Psoas muscle (tissue), 7 donors: ENCODE measurements at regions not wholly inside any gene's neighbourhood (a gene's known extent, or its start where the extent isn't known, plus 50 kb on each side); places are given as distances from the start of the nearest gene placed in this dataset.

Source experiments
- ATAC-seq, 4 donors: fragments of 200-7000 bp; cut with Tn5 transposase; one replicate each; pipeline ENCODE4 v1.9.1; 2020; ENCODE audit warnings: moderate library complexity in 3 of 4, mild to moderate bottlenecking in 2 of 4
- DNase-seq, 2 donors: peaks; one replicate each; pipeline ENCODE4 v3.0.0-alpha.2; 2020
- H3K27ac ChIP-seq: fragments of 200-600 bp; one replicate; pipeline ENCODE4 v1.8.0; 2022
- H3K27me3 ChIP-seq, 3 donors: fragments of 200-600 bp in 1 of 3; one replicate each; pipeline versions ENCODE4 v1.6.1 to v1.8.0; 2013 to 2022; ENCODE audit warnings: low read length in 2 of 3, mild to moderate bottlenecking in 2 of 3, moderate library complexity in 1 of 3; ENCODE audit not compliant: insufficient read depth in 3 of 3
- H3K36me3 ChIP-seq, 2 donors: fragments of 200-600 bp in 1 of 2; one replicate each; pipeline versions ENCODE4 v1.6.1 to v1.8.0; 2013 to 2022; ENCODE audit warnings: low read depth in 1 of 2, mild to moderate bottlenecking in 1 of 2, moderate library complexity in 1 of 2; ENCODE audit not compliant: insufficient read depth in 1 of 2
- H3K4me1 ChIP-seq: fragments of 200-600 bp; one replicate; pipeline ENCODE4 v1.8.0; 2022
- H3K4me3 ChIP-seq: fragments of 200-600 bp; one replicate; pipeline ENCODE4 v1.8.0; 2022; ENCODE audit warnings: mild to moderate bottlenecking
- H3K9me3 ChIP-seq: fragments of 200-600 bp; one replicate; pipeline ENCODE4 v1.8.0; 2022
- CTCF ChIP-seq: fragments of 200-600 bp; IDR thresholded peaks from one replicate; pipeline ENCODE4 v1.8.0; 2022; ENCODE audit warnings: antibody characterized with exemption
- WGBS, 3 donors: extraction: QIAGEN DNeasy Blood & Tissue Kit; methylation state at CpG; one replicate each; pipeline versions ENCODE4 v1.1.6 to v1.1.7; 2013; 5-methylcytosine and 5-hydroxymethylcytosine counted together
- intact Hi-C, 2 donors: fragments of 100-400 bp; cut with DNase I; formaldehyde crosslinking; loops; one replicate each; pipeline versions ENCODE4 v1.11.0 to v1.14.2; 2022
- donor health status: healthy with polysubstance abuse.
- donor health status: DM: no; HTN: no; CAD: no; lungs with moderate emphysema.
- donor health status: Bipolar disorder and iron deficiency.
- donor health status: healthy.
- donor health status: DM: yes; HTN: yes; CAD: no.
- donor health status: DM: no; HTN: no; CAD: no.
- donor health status: DM: yes; HTN: yes; CAD: no.

GRCh38 chr6:71474942-71475341 is 186.3 kb downstream of the OGFRL1 start:
- no peak overlapping the region for H3K4me3 ChIP-seq
- H3K4me1 ChIP-seq, result peaks cover 12% of the 10 kb centered on the region
- 22 to 33% (median 29%) methylated on average over 1 of the region's 1 CpG for WGBS, 3 donors
- no peak overlapping the region for H3K27ac ChIP-seq
- H3K36me3 ChIP-seq, result no peaks in the 10 kb centered on the region
- ATAC-seq (no peak), DNase-seq (no peak)
- no peak for TF ChIP-seq CTCF
- H3K9me3 ChIP-seq, result no peaks in the 10 kb centered on the region
- intact Hi-C loops, result no loop called here
- H3K27me3 ChIP-seq, result no peaks in the 10 kb centered on the region

DNA sequence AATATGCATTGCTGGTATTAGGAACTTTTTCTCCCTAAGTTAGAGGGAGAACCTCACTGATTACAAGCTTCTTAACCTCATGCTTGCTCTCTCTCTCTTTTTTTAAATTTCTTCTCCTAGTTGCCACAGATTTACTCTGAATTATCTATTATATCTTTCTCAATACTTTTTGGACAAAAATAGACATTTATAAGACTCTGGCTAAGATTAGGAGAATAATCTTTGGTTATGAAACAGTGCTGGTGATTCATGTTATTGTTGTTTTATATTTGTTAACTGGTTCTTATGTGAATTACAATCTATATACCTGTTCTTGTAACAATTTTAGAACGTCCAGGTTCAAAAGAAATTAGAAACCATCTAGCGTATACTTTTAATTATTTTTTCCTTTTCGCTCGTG is 187.8 kb downstream of the OGFRL1 start:
- DNase-seq (no peak), ATAC-seq (no peak)
- H3K27me3 ChIP-seq, result no peaks in the 10 kb centered on the region
- H3K27ac ChIP-seq, result no peak overlapping the region
- 69 to 81% (median 69%) methylated on average over 4 of the region's 4 CpGs for WGBS, 3 donors
- peaks cover 12% of the 10 kb centered on the region for H3K4me1 ChIP-seq
- intact Hi-C loops, result no loop called here
- no peaks in the 10 kb centered on the region for H3K9me3 ChIP-seq
- H3K4me3 ChIP-seq, result no peak overlapping the region
- no peak for TF ChIP-seq CTCF
- H3K36me3 ChIP-seq, result no peaks in the 10 kb centered on the region

GRCh38 chr6:71476872-71477271 is 188.3 kb downstream of the OGFRL1 start:
- DNase-seq (no peak), ATAC-seq (no peak)
- H3K27me3 ChIP-seq, result no peaks in the 10 kb centered on the region
- peaks cover 12% of the 10 kb centered on the region for H3K4me1 ChIP-seq
- TF ChIP-seq CTCF, result no peak
- 92 to 94% (median 93%) methylated on average over 2 of the region's 2 CpGs for WGBS, 3 donors
- H3K36me3 ChIP-seq, result no peaks in the 10 kb centered on the region
- intact Hi-C loops, result no loop called here
- H3K9me3 ChIP-seq, result no peaks in the 10 kb centered on the region
- H3K27ac ChIP-seq, result no peak overlapping the region
- no peak overlapping the region for H3K4me3 ChIP-seq

- no peaks in the 10 kb centered on the region for H3K27me3 ChIP-seq
- DNase-seq (no peak), ATAC-seq (peak in 3 of 4 donors; percentile 24 to 45 (median 30))
- no peaks in the 10 kb centered on the region for H3K9me3 ChIP-seq
- H3K4me1 ChIP-seq, result peaks cover 12% of the 10 kb centered on the region
- TF ChIP-seq CTCF, result no peak
- H3K4me3 ChIP-seq, result no peak overlapping the region
- H3K27ac ChIP-seq, result peak overlapping the region; percentile 61
- 61 to 76% (median 66%) methylated on average over 2 of the region's 2 CpGs for WGBS, 3 donors
- intact Hi-C loops, result no loop called here
- H3K36me3 ChIP-seq, result no peaks in the 10 kb centered on the region
Observed at GRCh38 chr6:71478834-71479541, 190.4 kb downstream of the OGFRL1 start.

- Histone ChIP-seq H3K4me1 (peaks cover 12% of the 10 kb centered on the region), H3K27me3 (no peaks in the 10 kb centered on the region), H3K4me3 (no peak overlapping the region), H3K36me3 (no peaks in the 10 kb centered on the region), H3K9me3 (no peaks in the 10 kb centered on the region), H3K27ac (no peak overlapping the region)
- ATAC-seq (no peak), DNase-seq (no peak)
- no peak for TF ChIP-seq CTCF
- intact Hi-C loops, result no loop called here
- 65 to 81% (median 67%) methylated on average over 1 of the region's 1 CpG for WGBS, 3 donors
Observed at GRCh38 chr6:71480577-71480976, 192.0 kb downstream of the OGFRL1 start.
